ENCODE measurements at regions not wholly inside any gene's neighbourhood (a gene's known extent, or its start where the extent isn't known, plus 50 kb on each side); places are given as distances from the start of the nearest gene placed in this dataset.

DNA sequence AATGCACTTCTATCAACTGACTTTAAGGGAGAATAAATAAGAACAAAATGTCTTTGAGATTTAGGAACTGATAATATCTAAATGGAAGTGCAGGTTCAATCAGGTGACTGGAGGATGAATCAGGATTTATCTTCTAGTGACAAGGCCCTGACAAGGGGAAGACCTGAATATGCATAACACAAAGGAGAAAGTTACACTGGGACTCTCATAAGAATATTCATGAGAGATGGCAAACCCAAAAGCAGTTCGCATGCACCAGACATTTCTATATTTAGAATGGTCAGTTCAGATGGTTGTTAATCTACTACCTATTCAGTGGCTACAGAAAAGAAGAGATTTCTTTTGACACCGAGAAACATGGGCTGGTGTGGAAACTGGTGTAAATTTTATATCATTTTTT is 1771.3 kb upstream of the LRRTM1 start:
- intact Hi-C loops (cut with micrococcal nuclease) = no loop called here

GRCh38 chr2:82062463-82062862 is 1757.9 kb upstream of the LRRTM1 start:
- Mint-ChIP-seq H3K27ac (no peak overlapping the region), H3K9me3 (peaks cover 0 to 18% (median 4%) of the 10 kb centered on the region in 11 donors), H3K4me3 (no peak overlapping the region), H3K27me3 (no peaks in the 10 kb centered on the region), H3K4me1 (no peaks in the 10 kb centered on the region), H3K36me3 (no peaks in the 10 kb centered on the region)
- ChIA-PET POLR2A (no interaction called here), CTCF (no interaction called here)
- Histone ChIP-seq H3K4me1 (ENCODE audit: control insufficient read depth in 2 of 2, insufficient read depth in 2 of 2, low read length in 2 of 2) (no peaks in the 10 kb centered on the region), H3K27ac (ENCODE audit: low read depth, low read length) (no peak overlapping the region), H3K27me3 (ENCODE audit: control insufficient read depth in 2 of 2, insufficient read depth in 2 of 2, low read length in 2 of 2) (no peaks in the 10 kb centered on the region), H3K36me3 (ENCODE audit: control insufficient read depth in 2 of 3, insufficient read depth in 3 of 3, low read length in 3 of 3) (no peaks in the 10 kb centered on the region), H3K4me3 (ENCODE audit: low read length) (no peak overlapping the region), H3K9me3 (ENCODE audit: control insufficient read depth in 2 of 3, low read length in 3 of 3) (no peaks in the 10 kb centered on the region)
- ATAC-seq = no peak
- no peak for DNase-seq
- intact Hi-C loops (cut with micrococcal nuclease) = no loop called here

More for the DNA sequence above, 1771.3 kb upstream of the LRRTM1 start:
- Histone ChIP-seq H3K4me1 (ENCODE audit: control insufficient read depth in 2 of 2, insufficient read depth in 2 of 2, low read length in 2 of 2) (no peaks in the 10 kb centered on the region), H3K4me3 (ENCODE audit: low read length) (no peak overlapping the region), H3K36me3 (ENCODE audit: control insufficient read depth in 2 of 3, insufficient read depth in 3 of 3, low read length in 3 of 3) (no peaks in the 10 kb centered on the region), H3K27ac (ENCODE audit: low read depth, low read length) (no peak overlapping the region), H3K9me3 (ENCODE audit: control insufficient read depth in 2 of 3, low read length in 3 of 3) (no peaks in the 10 kb centered on the region), H3K27me3 (ENCODE audit: control insufficient read depth in 2 of 2, insufficient read depth in 2 of 2, low read length in 2 of 2) (no peaks in the 10 kb centered on the region)
- no peak for ATAC-seq
- H3K4me3 Mint-ChIP-seq = no peak overlapping the region
- no peaks in the 10 kb centered on the region for H3K27me3 Mint-ChIP-seq
- no peaks in the 10 kb centered on the region for H3K36me3 Mint-ChIP-seq
- no peaks in the 10 kb centered on the region for H3K4me1 Mint-ChIP-seq
- ChIA-PET POLR2A (no interaction called here), CTCF (no interaction called here)
- H3K27ac Mint-ChIP-seq = no peak overlapping the region
- H3K9me3 Mint-ChIP-seq = peaks cover 0 to 17% (median 3%) of the 10 kb centered on the region in 11 donors
- DNase-seq = no peak

GRCh38 chr2:82055846-82056245 is 1751.3 kb upstream of the LRRTM1 start:
- H3K27ac Mint-ChIP-seq = no peak overlapping the region
- H3K9me3 ChIP-seq (ENCODE audit: control insufficient read depth in 2 of 3, low read length in 3 of 3) = no peaks in the 10 kb centered on the region
- intact Hi-C loops (cut with micrococcal nuclease) = no loop called here
- POLR2A ChIA-PET = no interaction called here
- CTCF ChIA-PET = no interaction called here
- H3K4me3 Mint-ChIP-seq = no peak overlapping the region
- peaks cover 0 to 16% (median 8%) of the 10 kb centered on the region in 11 donors for H3K9me3 Mint-ChIP-seq
- no peak overlapping the region for H3K27ac ChIP-seq (ENCODE audit: low read depth, low read length)
- DNase-seq (no peak), ATAC-seq (no peak)
- H3K4me1 Mint-ChIP-seq = no peaks in the 10 kb centered on the region
- H3K4me1 ChIP-seq (ENCODE audit: control insufficient read depth in 2 of 2, insufficient read depth in 2 of 2, low read length in 2 of 2) = no peaks in the 10 kb centered on the region
- no peaks in the 10 kb centered on the region for H3K36me3 Mint-ChIP-seq
- no peaks in the 10 kb centered on the region for H3K27me3 ChIP-seq (ENCODE audit: control insufficient read depth in 2 of 2, insufficient read depth in 2 of 2, low read length in 2 of 2)
- H3K36me3 ChIP-seq (ENCODE audit: control insufficient read depth in 2 of 3, insufficient read depth in 3 of 3, low read length in 3 of 3) = no peaks in the 10 kb centered on the region
- H3K4me3 ChIP-seq (ENCODE audit: low read length) = no peak overlapping the region
- no peaks in the 10 kb centered on the region for H3K27me3 Mint-ChIP-seq

DNA sequence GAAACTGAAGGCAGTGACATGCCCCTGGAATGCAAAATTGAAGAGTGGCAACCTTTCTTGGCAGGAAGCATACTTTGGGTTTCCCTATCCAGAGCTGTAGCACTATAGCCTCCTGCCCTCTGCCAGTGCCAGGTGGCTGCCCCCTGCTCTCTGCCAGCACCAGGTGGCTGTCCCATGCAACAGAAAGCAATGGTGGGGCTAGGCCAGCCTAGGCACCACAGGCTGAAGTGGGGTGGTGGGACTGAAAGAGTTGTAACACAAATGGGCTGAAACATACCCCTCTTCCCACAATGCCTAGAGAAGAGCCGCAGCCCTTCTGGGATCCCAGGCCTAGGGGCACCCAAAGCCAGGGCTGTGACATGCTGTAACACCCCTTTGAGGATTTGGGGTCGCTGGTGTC is 1739.3 kb upstream of the LRRTM1 start:
- Mint-ChIP-seq H3K36me3 (no peaks in the 10 kb centered on the region), H3K4me1 (no peaks in the 10 kb centered on the region), H3K9me3 (peaks cover 2 to 22% (median 10%) of the 10 kb centered on the region in 11 donors), H3K27me3 (no peaks in the 10 kb centered on the region), H3K27ac (no peak overlapping the region), H3K4me3 (no peak overlapping the region)
- DNase-seq = no peak
- Histone ChIP-seq H3K36me3 (ENCODE audit: control insufficient read depth in 2 of 3, insufficient read depth in 3 of 3, low read length in 3 of 3) (no peaks in the 10 kb centered on the region), H3K27ac (ENCODE audit: low read depth, low read length) (no peak overlapping the region), H3K4me3 (ENCODE audit: low read length) (no peak overlapping the region), H3K27me3 (ENCODE audit: control insufficient read depth in 2 of 2, insufficient read depth in 2 of 2, low read length in 2 of 2) (no peaks in the 10 kb centered on the region), H3K9me3 (ENCODE audit: control insufficient read depth in 2 of 3, low read length in 3 of 3) (no peaks in the 10 kb centered on the region), H3K4me1 (ENCODE audit: control insufficient read depth in 2 of 2, insufficient read depth in 2 of 2, low read length in 2 of 2) (no peaks in the 10 kb centered on the region)
- intact Hi-C loops (cut with micrococcal nuclease) = no loop called here
- ChIA-PET POLR2A (no interaction called here), CTCF (no interaction called here)
- no peak for ATAC-seq

DNA sequence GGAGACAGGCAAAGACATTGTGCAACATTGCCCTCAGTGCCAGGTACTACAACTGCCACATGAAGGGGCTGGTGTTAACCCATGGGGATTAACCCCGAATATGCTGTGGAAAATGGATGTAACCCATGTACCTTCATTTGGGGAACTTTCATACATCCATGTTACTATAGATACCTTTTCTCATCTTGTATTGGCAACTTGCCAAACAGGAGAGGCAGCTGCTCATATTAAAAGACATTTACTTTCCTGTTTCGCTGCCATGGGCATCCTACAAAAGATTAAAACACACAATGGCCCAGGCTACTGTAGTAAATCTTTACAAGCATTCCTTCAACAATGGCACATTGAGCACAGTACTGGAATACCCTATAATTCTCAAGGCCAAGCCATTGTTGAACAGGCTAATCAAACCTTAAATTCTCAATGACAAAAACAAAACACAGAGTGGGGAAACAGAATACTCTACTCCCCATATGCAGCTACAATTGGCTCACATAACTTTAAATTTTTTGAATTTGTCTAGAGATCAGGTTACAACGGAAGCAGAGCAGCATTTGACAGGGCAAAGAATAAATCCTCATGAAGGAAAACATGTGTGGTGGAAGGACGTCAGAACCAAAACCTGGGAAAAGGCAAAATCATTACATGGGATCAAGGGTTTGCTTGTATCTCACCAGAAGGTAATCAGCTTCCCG is 1723.5 kb upstream of the LRRTM1 start:
- ChIA-PET CTCF (no interaction called here), POLR2A (no interaction called here)
- Histone ChIP-seq H3K27me3 (ENCODE audit: control insufficient read depth in 2 of 2, insufficient read depth in 2 of 2, low read length in 2 of 2) (no peaks in the 10 kb centered on the region), H3K36me3 (ENCODE audit: control insufficient read depth in 2 of 3, insufficient read depth in 3 of 3, low read length in 3 of 3) (no peaks in the 10 kb centered on the region), H3K4me1 (ENCODE audit: control insufficient read depth in 2 of 2, insufficient read depth in 2 of 2, low read length in 2 of 2) (no peaks in the 10 kb centered on the region), H3K4me3 (ENCODE audit: low read length) (no peak overlapping the region), H3K9me3 (ENCODE audit: control insufficient read depth in 2 of 3, low read length in 3 of 3) (no peaks in the 10 kb centered on the region), H3K27ac (ENCODE audit: low read depth, low read length) (no peak overlapping the region)
- DNase-seq (no peak), ATAC-seq (no peak)
- intact Hi-C loops (cut with micrococcal nuclease) = no loop called here
- Mint-ChIP-seq H3K9me3 (peaks cover 4 to 27% (median 16%) of the 10 kb centered on the region in 11 donors), H3K27ac (no peak overlapping the region), H3K27me3 (no peaks in the 10 kb centered on the region), H3K4me3 (no peak overlapping the region), H3K36me3 (no peaks in the 10 kb centered on the region), H3K4me1 (no peaks in the 10 kb centered on the region)

DNA sequence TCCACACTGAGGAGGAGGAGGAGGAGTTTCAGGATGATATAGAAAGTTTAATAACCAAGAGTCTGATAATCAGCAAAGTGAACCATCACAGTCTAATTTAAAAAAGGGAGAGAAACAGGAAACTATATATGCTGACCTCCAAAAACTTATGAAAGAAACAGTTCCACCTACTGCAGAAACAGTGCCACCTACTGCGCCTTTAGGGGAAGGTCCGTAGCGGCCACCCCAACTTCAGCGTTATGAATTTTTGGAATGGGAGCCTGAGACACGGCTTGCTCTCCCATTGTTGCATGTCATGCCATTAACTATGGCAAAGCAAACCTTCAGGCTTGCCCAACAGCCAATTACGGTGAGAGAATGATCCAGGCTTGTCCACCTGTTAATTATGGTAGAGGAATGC is 1719.2 kb upstream of the LRRTM1 start:
- ChIA-PET POLR2A (no interaction called here), CTCF (no interaction called here)
- intact Hi-C loops (cut with micrococcal nuclease) = no loop called here
- Mint-ChIP-seq H3K36me3 (no peaks in the 10 kb centered on the region), H3K9me3 (peaks cover 5 to 26% (median 14%) of the 10 kb centered on the region in 11 donors), H3K4me3 (no peak overlapping the region), H3K27ac (no peak overlapping the region), H3K4me1 (no peaks in the 10 kb centered on the region), H3K27me3 (no peaks in the 10 kb centered on the region)
- Histone ChIP-seq H3K9me3 (ENCODE audit: control insufficient read depth in 2 of 3, low read length in 3 of 3) (no peaks in the 10 kb centered on the region), H3K4me1 (ENCODE audit: control insufficient read depth in 2 of 2, insufficient read depth in 2 of 2, low read length in 2 of 2) (no peaks in the 10 kb centered on the region), H3K27ac (ENCODE audit: low read depth, low read length) (no peak overlapping the region), H3K4me3 (ENCODE audit: low read length) (no peak overlapping the region), H3K27me3 (ENCODE audit: control insufficient read depth in 2 of 2, insufficient read depth in 2 of 2, low read length in 2 of 2) (no peaks in the 10 kb centered on the region), H3K36me3 (ENCODE audit: control insufficient read depth in 2 of 3, insufficient read depth in 3 of 3, low read length in 3 of 3) (no peaks in the 10 kb centered on the region)
- DNase-seq (no peak), ATAC-seq (no peak)

DNA sequence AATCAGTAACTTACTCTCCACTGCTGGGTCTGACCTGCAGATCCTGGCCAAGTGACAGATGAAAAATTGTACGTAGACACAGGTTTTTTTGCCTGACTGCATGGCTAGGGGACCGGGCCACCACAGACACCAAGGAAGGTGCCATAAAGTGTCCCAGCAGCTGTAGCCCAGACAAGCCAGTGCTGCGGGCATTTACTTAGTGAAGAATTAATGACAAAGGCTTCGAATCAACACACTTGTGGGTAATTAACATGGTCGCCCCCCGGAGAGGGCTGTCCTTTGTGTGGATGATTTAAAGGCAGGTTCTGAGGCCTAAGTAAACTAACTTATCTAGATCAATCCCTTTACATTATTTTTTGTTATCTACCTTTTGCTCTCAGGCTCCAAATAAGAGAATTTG is 1709.1 kb upstream of the LRRTM1 start:
- ChIA-PET POLR2A (no interaction called here), CTCF (no interaction called here)
- no peaks in the 10 kb centered on the region for H3K27me3 Mint-ChIP-seq
- no peaks in the 10 kb centered on the region for H3K36me3 Mint-ChIP-seq
- H3K4me3 Mint-ChIP-seq = no peak overlapping the region
- Histone ChIP-seq H3K27ac (ENCODE audit: low read depth, low read length) (no peak overlapping the region), H3K9me3 (ENCODE audit: control insufficient read depth in 2 of 3, low read length in 3 of 3) (no peaks in the 10 kb centered on the region), H3K36me3 (ENCODE audit: control insufficient read depth in 2 of 3, insufficient read depth in 3 of 3, low read length in 3 of 3) (no peaks in the 10 kb centered on the region), H3K4me3 (ENCODE audit: low read length) (no peak overlapping the region), H3K4me1 (ENCODE audit: control insufficient read depth in 2 of 2, insufficient read depth in 2 of 2, low read length in 2 of 2) (no peaks in the 10 kb centered on the region), H3K27me3 (ENCODE audit: control insufficient read depth in 2 of 2, insufficient read depth in 2 of 2, low read length in 2 of 2) (no peaks in the 10 kb centered on the region)
- no peak overlapping the region for H3K27ac Mint-ChIP-seq
- H3K9me3 Mint-ChIP-seq = peaks cover 0 to 23% (median 2%) of the 10 kb centered on the region in 11 donors
- ATAC-seq = no peak
- intact Hi-C loops (cut with micrococcal nuclease) = no loop called here
- no peak for DNase-seq
- no peaks in the 10 kb centered on the region for H3K4me1 Mint-ChIP-seq
